Adrenal gland (tissue), 5 donors: ENCODE measurements at regions not wholly inside any gene's neighbourhood (a gene's known extent, or its start where the extent isn't known, plus 50 kb on each side); places are given as distances from the start of the nearest gene placed in this dataset.

Experiments
- POLR2A ChIP-seq, 2 donors: fragments of 450-650 bp; IDR thresholded peaks; one replicate each; pipeline ENCODE4 v1.6.1; 2017; ENCODE audit warnings: antibody characterized with exemption in 2 of 2, mild to moderate bottlenecking in 2 of 2, moderate library complexity in 1 of 2
- TF ChIP-seq, protein P1 (sequence below), 6 experiments: fragments of 450-650 bp in 4 of 6; fragments of 200-600 bp in 2 of 6; sonication (generic) in 1 of 6; IDR thresholded peaks; 1 replicate in 5 of 6; 2 replicates in 1 of 6; pipeline versions ENCODE4 v1.5.1 to v1.8.0; 2016 to 2021; ENCODE audit warnings: antibody characterized with exemption in 6 of 6, mild to moderate bottlenecking in 2 of 6, moderate library complexity in 1 of 6
- donor health status: DM: no; HTN: no; CAD: no.

- TF ChIP-seq, protein P1, sequence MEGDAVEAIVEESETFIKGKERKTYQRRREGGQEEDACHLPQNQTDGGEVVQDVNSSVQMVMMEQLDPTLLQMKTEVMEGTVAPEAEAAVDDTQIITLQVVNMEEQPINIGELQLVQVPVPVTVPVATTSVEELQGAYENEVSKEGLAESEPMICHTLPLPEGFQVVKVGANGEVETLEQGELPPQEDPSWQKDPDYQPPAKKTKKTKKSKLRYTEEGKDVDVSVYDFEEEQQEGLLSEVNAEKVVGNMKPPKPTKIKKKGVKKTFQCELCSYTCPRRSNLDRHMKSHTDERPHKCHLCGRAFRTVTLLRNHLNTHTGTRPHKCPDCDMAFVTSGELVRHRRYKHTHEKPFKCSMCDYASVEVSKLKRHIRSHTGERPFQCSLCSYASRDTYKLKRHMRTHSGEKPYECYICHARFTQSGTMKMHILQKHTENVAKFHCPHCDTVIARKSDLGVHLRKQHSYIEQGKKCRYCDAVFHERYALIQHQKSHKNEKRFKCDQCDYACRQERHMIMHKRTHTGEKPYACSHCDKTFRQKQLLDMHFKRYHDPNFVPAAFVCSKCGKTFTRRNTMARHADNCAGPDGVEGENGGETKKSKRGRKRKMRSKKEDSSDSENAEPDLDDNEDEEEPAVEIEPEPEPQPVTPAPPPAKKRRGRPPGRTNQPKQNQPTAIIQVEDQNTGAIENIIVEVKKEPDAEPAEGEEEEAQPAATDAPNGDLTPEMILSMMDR (IDR thresholded peaks at IDR 0.05) = no peak
- TF ChIP-seq POLR2A (IDR thresholded peaks at IDR 0.05) = no peak
Measured at GRCh38 chrX:124194199-124194598, 138.3 kb upstream of the TEX13D start.
